Activated T-helper 1 cell treated with anti-CD3 and anti-CD28 coated beads, Interleukin-12 subunit alpha, Interleukin-12 subunit beta, Interleukin-2, Interleukin-4 antibody, amounts not matched to agents 30 ng/mL and 10 ng/mL and 1 ng/mL, durations not matched to agents 14 hours and 24 hours and 36 hours (primary cell): ENCODE measurements at regions not wholly inside any gene's neighbourhood (a gene's known extent, or its start where the extent isn't known, plus 50 kb on each side); places are given as distances from the start of the nearest gene placed in this dataset.
"Not testable (repeated sequence)": the region's sequence is repeated elsewhere in the genome, so short reads cannot be mapped to it uniquely, and the experiment has no call there.

ENCODE experiments used
- DNase-seq: peaks from one replicate; pipeline ENCODE4 v3.0.0; 2021; ENCODE audit warnings: low spot score
- H3K27ac Mint-ChIP-seq: one replicate; pipeline ENCODE4 v1.8.0; 2021; ENCODE audit warnings: mild to moderate bottlenecking, mixed read lengths
- H3K27me3 Mint-ChIP-seq: one replicate; pipeline ENCODE4 v1.8.0; 2022; ENCODE audit warnings: mild to moderate bottlenecking, moderate library complexity, mixed read lengths; ENCODE audit not compliant: insufficient read depth
- H3K36me3 Mint-ChIP-seq: one replicate; pipeline ENCODE4 v1.8.0; 2021; ENCODE audit warnings: low read depth, mixed read lengths
- H3K4me1 Mint-ChIP-seq: one replicate; pipeline ENCODE4 v1.8.0; 2021; ENCODE audit warnings: low read depth, mixed read lengths
- H3K4me3 Mint-ChIP-seq: one replicate; pipeline ENCODE4 v1.8.0; 2021; ENCODE audit warnings: mild to moderate bottlenecking, moderate library complexity, mixed read lengths
- H3K9me3 Mint-ChIP-seq: one replicate; pipeline ENCODE4 v1.8.0; 2021; ENCODE audit warnings: mixed read lengths
- intact Hi-C: fragments of 100-400 bp; cut with micrococcal nuclease; formaldehyde crosslinking; loops from one replicate; pipeline ENCODE4 v1.15.1; 2024

DNA sequence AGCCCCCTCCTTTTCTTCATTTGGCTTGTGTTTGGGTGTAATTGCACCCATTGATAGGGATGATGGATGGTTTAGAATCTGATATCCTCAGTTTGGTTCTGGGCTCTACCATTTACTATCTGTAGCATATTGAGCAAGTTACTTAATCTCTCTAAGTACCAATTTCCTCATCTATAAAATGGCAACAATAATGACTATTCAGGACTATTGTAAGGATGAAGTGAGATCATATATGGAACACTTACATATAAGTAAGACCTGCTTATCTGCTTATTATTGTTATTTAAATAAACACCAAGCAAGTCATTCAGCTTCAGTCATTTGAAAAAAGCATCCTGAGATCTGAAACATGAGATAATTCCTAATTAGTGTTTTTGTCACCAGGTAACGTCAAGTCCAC is 127.0 kb downstream of the SEC23IP start:
- H3K9me3 Mint-ChIP-seq: no peaks in the 10 kb centered on the region
- H3K27ac Mint-ChIP-seq: no peak overlapping the region
- H3K4me3 Mint-ChIP-seq: no peak overlapping the region
- DNase-seq: no peak
- H3K27me3 Mint-ChIP-seq: peaks cover 11% of the 10 kb centered on the region
- H3K4me1 Mint-ChIP-seq: no peaks in the 10 kb centered on the region
- intact Hi-C loops: no loop called here
- H3K36me3 Mint-ChIP-seq: no peaks in the 10 kb centered on the region

DNA sequence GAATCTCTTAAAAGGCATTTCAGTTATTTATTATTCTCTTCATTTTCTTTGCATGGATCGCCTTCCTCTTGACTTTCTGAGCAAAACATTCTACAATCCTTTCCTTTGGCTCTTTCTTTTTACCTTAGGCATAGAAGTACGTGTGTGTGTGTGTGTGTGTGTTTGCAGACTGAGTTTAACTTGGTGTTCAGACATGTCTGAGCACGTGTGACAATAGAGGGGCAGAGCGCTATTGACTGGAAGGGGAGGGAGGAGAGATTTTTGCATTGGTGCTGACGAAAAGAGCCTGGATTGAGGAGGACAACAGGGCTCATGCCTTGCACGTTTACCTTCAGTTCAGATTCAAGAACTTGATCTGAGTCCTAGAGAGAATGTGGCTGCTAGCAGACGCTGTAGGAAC is 129.8 kb downstream of the SEC23IP start:
- Mint-ChIP-seq H3K9me3 (no peaks in the 10 kb centered on the region), H3K36me3 (no peaks in the 10 kb centered on the region)

DNA sequence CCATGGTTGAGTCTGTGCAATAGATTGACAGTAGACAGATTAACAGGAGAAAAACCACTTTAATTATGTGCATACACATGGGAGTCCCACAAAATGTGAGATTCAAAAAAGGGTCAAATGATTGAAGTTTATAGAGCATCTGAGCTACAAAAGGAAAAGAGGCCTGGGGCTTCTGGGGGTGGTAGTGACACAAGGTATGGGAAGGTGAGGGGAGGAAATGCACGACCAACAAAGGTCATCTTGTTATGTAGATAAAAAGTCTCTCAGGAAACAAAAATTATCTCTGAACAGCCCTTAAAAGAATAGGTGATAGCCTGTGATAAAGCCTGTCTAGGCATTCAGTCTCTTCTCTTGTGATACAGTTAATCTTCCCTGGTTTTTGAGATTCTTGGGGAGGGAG is 141.7 kb downstream of the SEC23IP start:
- Mint-ChIP-seq H3K9me3 (no peaks in the 10 kb centered on the region), H3K4me1 (no peaks in the 10 kb centered on the region)
- intact Hi-C loops: no loop called here

More for the DNA sequence above, 129.8 kb downstream of the SEC23IP start:
- DNase-seq: no peak
- Mint-ChIP-seq H3K4me3 (no peak overlapping the region), H3K27me3 (peaks cover 9% of the 10 kb centered on the region), H3K27ac (no peak overlapping the region), H3K4me1 (no peaks in the 10 kb centered on the region)
- intact Hi-C loops: no loop called here

DNA sequence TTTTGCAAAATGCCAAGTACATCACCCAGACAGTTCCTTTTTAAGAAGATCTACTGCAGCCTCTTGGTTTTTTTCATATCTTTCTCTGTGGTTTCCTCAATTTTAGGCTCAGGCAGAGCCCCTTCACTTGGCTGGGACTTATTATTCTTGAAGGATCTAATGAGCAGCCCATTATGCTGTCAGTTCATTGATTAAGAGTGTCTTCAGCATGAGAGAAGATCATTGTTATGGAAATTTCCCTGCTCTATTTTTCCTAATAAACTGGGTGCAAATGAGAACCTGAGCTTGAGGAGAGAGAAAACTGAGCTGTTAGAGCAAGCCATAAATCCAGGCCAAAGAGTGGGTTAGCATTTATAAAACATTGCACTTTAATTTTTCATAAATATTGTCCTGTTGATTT is 146.5 kb downstream of the SEC23IP start:
- no peak overlapping the region for H3K4me3 Mint-ChIP-seq
- no peaks in the 10 kb centered on the region for H3K9me3 Mint-ChIP-seq
- no peak overlapping the region for H3K27ac Mint-ChIP-seq
- intact Hi-C loops: no loop called here
- DNase-seq: no peak
- no peaks in the 10 kb centered on the region for H3K4me1 Mint-ChIP-seq
- H3K27me3 Mint-ChIP-seq: peaks cover 7% of the 10 kb centered on the region
- H3K36me3 Mint-ChIP-seq: no peaks in the 10 kb centered on the region

More for the DNA sequence above, 141.7 kb downstream of the SEC23IP start:
- H3K36me3 Mint-ChIP-seq: no peaks in the 10 kb centered on the region
- no peak overlapping the region for H3K4me3 Mint-ChIP-seq
- no peak overlapping the region for H3K27ac Mint-ChIP-seq
- DNase-seq: no peak
- H3K27me3 Mint-ChIP-seq: peaks cover 7% of the 10 kb centered on the region

DNA sequence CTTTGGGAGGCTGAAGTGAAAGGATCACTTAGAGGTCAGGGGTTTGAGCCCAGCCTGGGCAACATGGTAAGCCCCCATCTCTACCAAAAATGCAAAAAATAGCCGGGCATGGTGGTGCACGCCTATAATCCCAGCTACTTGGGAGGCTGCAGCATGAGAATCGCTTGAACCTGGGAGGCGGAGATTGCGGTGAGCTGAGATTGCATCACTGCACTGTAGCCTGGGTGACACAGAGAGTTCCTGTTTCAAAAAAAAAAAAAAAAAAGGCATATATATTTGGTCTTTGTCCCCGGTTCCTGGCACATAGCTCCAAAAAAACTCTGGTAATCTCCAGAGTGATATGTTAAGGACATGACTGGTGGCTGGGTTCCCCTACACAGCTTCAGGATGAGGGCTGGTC is 147.3 kb downstream of the SEC23IP start:
- H3K36me3 Mint-ChIP-seq: no peaks in the 10 kb centered on the region
- intact Hi-C loops: no loop called here

DNA sequence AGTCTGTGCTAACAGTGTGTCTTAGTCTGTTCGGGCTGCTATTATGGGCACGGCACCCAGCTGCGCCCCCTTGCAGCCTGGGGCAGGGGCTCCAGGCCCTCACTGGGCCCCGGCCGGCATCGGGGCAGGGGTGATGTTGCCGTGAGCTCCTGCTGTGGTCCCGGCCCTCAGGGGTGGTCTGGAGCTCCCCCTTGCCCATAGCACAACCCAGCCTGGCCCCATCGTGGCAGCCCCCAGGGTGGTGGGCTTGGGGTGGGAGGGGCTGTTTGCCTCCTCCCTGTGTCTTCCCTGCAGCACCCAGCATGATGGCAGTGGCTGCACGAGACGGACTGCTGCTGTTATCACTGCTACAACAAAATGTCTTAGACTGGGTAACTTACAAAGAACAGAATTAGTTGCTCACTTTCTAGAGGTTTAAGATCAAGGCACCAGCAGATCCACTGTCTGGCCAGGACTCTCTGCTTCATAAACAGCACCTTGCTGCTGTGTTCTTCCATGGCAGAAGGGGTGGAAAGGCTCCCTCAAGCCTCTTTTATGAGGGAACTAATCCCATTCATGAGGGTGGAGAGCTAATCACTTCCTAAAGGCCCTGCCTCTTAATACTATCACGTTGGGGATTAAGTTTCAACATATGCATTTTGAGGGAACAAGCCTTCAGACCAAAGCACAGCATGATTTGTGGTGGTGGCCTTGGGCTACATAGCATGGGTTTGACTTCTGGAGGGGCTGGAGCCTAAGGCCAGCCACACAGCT is 149.5 kb downstream of the SEC23IP start:
- Mint-ChIP-seq H3K27ac (no peak overlapping the region), H3K27me3 (peaks cover 2% of the 10 kb centered on the region), H3K4me3 (no peak overlapping the region), H3K36me3 (no peaks in the 10 kb centered on the region), H3K9me3 (no peaks in the 10 kb centered on the region), H3K4me1 (no peaks in the 10 kb centered on the region)
- no peak for DNase-seq
- intact Hi-C loops: no loop called here

More for the DNA sequence above, 147.3 kb downstream of the SEC23IP start:
- Mint-ChIP-seq H3K27ac (no peak overlapping the region), H3K9me3 (no peaks in the 10 kb centered on the region), H3K4me1 (no peaks in the 10 kb centered on the region), H3K4me3 (no peak overlapping the region), H3K27me3 (peaks cover 4% of the 10 kb centered on the region)
- no peak for DNase-seq

DNA sequence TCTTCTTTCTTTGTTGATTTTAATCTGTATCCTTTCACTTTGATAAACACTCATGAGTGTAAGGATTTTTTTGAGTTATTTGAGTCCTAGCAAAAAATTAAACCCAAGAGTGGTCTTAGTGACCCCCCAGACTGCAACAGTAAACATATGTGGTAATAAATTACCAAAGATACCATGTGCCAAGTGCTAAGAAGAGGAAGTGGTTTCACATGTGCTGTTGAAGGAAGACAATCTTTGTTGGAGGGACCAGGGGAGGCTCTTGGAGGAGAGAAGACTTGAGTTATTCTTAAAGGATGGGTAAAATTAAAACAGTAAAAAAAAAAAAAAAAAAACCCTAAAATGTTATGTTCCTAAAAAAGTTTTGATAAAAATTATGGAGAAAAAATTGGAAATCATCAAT is 150.2 kb downstream of the SEC23IP start:
- DNase-seq: no peak
- H3K4me1 Mint-ChIP-seq: no peaks in the 10 kb centered on the region
- intact Hi-C loops: no loop called here

DNA sequence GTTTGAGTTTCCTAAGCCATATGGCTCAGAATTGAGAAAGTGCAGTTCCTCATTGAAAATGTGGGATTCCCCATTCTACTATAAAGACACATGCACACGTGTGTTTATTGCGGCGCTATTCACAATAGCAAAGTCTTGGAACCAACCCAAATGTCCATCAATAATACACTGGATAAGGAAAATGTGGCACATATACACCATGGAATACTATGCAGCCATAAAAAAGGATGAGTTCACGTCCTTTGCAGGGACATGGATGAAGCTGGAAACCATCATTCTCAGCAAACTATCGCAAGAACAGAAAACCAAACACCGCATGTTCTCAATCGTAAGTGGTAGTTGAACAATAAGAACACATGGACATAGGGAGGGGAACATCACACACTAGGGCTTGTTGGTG is 154.8 kb downstream of the SEC23IP start:
- H3K27me3 Mint-ChIP-seq, H3K27ac Mint-ChIP-seq, H3K4me1 Mint-ChIP-seq, intact Hi-C loops, H3K4me3 Mint-ChIP-seq, DNase-seq, H3K36me3 Mint-ChIP-seq, H3K9me3 Mint-ChIP-seq: not testable (repeated sequence)

More for the DNA sequence above, 150.2 kb downstream of the SEC23IP start:
- H3K4me3 Mint-ChIP-seq: no peak overlapping the region
- H3K27me3 Mint-ChIP-seq: peaks cover 2% of the 10 kb centered on the region
- no peak overlapping the region for H3K27ac Mint-ChIP-seq
- H3K36me3 Mint-ChIP-seq: no peaks in the 10 kb centered on the region
- no peaks in the 10 kb centered on the region for H3K9me3 Mint-ChIP-seq

DNA sequence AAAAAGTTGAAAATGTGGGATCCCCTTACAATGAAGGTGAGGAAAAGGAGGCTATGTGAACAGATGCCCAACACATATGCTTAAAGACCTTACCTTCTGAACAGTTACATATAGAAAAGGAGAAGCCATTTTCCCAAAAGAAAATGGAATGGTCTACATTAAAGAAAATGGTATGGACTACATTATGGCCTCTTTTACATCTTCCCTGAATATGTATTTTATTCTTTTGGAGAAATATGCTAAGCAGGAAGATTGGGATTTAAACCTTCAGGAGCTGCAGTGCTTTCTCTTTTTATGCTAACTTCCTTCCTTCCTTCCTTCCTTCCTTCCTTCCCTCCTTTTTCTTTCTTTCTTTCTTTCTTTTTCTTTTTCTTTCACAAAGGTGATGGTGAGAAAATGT is 155.4 kb downstream of the SEC23IP start:
- H3K27ac Mint-ChIP-seq: no peak overlapping the region
- intact Hi-C loops: no loop called here
- H3K4me3 Mint-ChIP-seq: no peak overlapping the region
- H3K27me3 Mint-ChIP-seq: peaks cover 5% of the 10 kb centered on the region
- no peaks in the 10 kb centered on the region for H3K36me3 Mint-ChIP-seq
- H3K9me3 Mint-ChIP-seq: no peaks in the 10 kb centered on the region
- no peaks in the 10 kb centered on the region for H3K4me1 Mint-ChIP-seq
- no peak for DNase-seq

DNA sequence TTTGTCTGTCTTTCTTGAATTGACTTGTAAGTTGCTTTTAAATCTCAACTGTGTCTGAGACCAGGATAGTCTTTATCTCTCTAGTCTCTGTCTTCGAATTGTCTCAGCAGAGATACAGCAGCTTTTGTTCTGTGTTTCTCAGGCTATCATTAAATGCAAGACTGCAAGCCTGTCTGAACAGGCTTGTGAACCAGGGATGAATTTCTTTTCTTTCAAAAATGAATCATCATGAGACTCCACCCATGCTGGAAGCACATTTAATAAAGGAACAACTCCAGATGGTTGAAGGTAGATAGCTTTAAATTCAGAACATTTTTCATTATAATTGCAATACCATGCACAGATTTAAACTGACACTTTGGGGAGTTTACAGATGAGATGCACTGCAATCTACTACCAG is 155.9 kb downstream of the SEC23IP start:
- H3K27ac Mint-ChIP-seq: no peak overlapping the region
- H3K9me3 Mint-ChIP-seq: no peaks in the 10 kb centered on the region
- H3K4me1 Mint-ChIP-seq: no peaks in the 10 kb centered on the region
- peaks cover 5% of the 10 kb centered on the region for H3K27me3 Mint-ChIP-seq
- intact Hi-C loops: no loop called here
- no peak overlapping the region for H3K4me3 Mint-ChIP-seq
- no peak for DNase-seq
- H3K36me3 Mint-ChIP-seq: no peaks in the 10 kb centered on the region

DNA sequence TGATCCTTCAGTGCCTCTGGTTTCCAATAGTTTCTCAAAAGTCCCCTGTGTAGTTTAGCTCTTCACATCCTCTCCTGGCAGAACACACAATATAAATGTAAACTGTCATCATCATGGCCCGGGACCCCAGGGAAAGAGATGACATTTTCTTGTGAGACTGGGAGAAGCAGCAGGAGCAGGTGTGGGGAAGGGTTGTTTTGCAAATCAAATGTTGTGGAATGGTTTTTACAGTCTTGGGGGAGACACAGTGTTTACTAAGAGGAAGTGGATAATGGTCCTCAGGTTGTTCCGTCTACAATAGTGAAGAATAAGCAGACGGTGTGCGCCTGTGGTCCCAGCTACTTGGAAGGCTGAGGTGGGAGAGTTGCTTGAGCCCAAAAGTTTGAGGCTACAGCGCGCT is 159.1 kb downstream of the SEC23IP start:
- intact Hi-C loops: no loop called here
- H3K9me3 Mint-ChIP-seq: no peaks in the 10 kb centered on the region
- H3K4me3 Mint-ChIP-seq: no peak overlapping the region
- no peaks in the 10 kb centered on the region for H3K36me3 Mint-ChIP-seq
- DNase-seq: no peak
- peaks cover 6% of the 10 kb centered on the region for H3K27me3 Mint-ChIP-seq
- no peak overlapping the region for H3K27ac Mint-ChIP-seq
- H3K4me1 Mint-ChIP-seq: no peaks in the 10 kb centered on the region

DNA sequence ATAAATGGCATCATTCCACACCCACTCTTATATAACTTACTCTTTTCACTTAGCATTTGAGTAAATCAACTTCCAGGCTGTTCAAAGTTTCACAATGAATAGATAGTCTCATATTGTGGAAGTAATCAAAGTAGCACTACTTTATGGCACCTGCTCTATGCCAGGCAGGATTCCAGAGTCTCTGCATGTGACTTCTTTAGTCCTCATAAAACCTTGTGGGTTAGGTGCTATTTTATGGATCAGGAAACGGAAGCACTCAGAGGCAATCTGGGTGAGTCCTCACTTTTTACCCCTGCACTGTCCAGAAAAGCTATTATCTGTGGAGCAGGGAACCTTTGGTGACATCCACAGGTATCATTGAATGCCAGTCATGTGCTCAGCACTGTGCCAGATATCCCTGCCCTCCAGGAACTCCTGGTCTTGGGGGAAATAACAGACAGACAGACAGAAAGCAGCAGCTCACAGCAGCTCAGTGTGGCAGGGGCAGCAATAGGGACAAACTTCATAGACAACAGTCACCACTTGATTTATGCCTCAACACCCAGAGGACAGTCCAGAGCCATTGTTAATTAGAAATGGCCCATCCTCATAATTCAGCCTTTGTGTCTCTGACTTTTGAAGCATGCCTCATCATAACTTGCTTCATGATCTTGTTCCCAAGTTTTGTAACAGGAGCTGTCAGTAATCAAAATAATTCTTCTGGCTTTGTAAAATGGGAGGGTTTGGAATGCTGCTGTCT is 160.6 kb downstream of the SEC23IP start:
- no peaks in the 10 kb centered on the region for H3K4me1 Mint-ChIP-seq
- H3K9me3 Mint-ChIP-seq: no peaks in the 10 kb centered on the region
- intact Hi-C loops: no loop called here

DNA sequence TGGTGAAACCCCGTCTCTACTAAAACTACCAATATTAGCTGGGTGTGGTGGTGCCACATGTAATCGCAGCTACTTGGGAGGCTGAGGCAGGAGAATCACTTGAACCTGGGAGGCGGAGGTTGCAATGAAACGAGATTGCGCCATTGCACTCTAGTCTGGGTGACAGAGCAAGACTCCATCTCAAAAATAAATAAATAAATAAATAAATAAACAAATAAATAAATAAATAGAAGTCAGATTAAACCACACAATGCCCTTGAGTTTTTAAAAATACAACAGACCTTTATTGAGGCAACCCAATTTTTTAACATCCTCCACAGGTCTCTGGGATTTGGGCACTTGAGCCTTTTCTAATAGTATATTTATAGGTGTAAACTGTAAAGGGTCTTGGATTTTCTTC is 167.3 kb downstream of the SEC23IP start:
- intact Hi-C loops, H3K9me3 Mint-ChIP-seq: not testable (repeated sequence)

More for the DNA sequence above, 160.6 kb downstream of the SEC23IP start:
- no peak overlapping the region for H3K27ac Mint-ChIP-seq
- no peak overlapping the region for H3K4me3 Mint-ChIP-seq
- no peaks in the 10 kb centered on the region for H3K36me3 Mint-ChIP-seq
- no peak for DNase-seq
- H3K27me3 Mint-ChIP-seq: peaks cover 7% of the 10 kb centered on the region

More for the DNA sequence above, 167.3 kb downstream of the SEC23IP start:
- not testable (repeated sequence) for DNase-seq, H3K36me3 Mint-ChIP-seq, H3K27me3 Mint-ChIP-seq, H3K27ac Mint-ChIP-seq, H3K4me1 Mint-ChIP-seq, H3K4me3 Mint-ChIP-seq
